Gastroesophageal sphincter (tissue), 3 donors: ENCODE measurements at regions not wholly inside any gene's neighbourhood (a gene's known extent, or its start where the extent isn't known, plus 50 kb on each side); places are given as distances from the start of the nearest gene placed in this dataset.

ENCODE experiments used
- CTCF ChIP-seq, 4 experiments: fragments of 200-600 bp in 2 of 4; fragments of 450-650 bp in 2 of 4; sonication (generic) in 1 of 4; IDR thresholded peaks; one replicate each; pipeline ENCODE4 v1.5.1; 2017 to 2019; ENCODE audit warnings: antibody characterized with exemption in 4 of 4, mild to moderate bottlenecking in 2 of 4, moderate library complexity in 2 of 4
- EP300 ChIP-seq: sonication (generic); formaldehyde crosslinking; IDR thresholded peaks from one replicate; pipeline ENCODE4 v1.6.1; 2017; ENCODE audit warnings: antibody characterized with exemption, mild to moderate bottlenecking
- POLR2A ChIP-seq, 2 donors: fragments of 450-650 bp; IDR thresholded peaks; one replicate each; pipeline ENCODE4 v1.6.1; 2017; ENCODE audit warnings: antibody characterized with exemption in 2 of 2, mild to moderate bottlenecking in 2 of 2, moderate library complexity in 1 of 2
- POLR2AphosphoS5 ChIP-seq: sonication (generic); formaldehyde crosslinking; IDR thresholded peaks from one replicate; pipeline ENCODE4 v1.6.1; 2017; ENCODE audit warnings: antibody characterized with exemption

- TF ChIP-seq CTCF (IDR thresholded peaks at IDR 0.05) (no peak), POLR2A (IDR thresholded peaks at IDR 0.05) (no peak), POLR2AphosphoS5 (no peak), EP300 (no peak)
Measured at GRCh38 chr5:34606101-34606500, 50.0 kb upstream of the RAI14 start.
